ENCODE measurements at regions not wholly inside any gene's neighbourhood (a gene's known extent, or its start where the extent isn't known, plus 50 kb on each side); places are given as distances from the start of the nearest gene placed in this dataset.

GRCh38 chr3:194874206-194874605 lies 188.5 kb downstream of the FAM43A start:
- TF ChIP-seq CTCF (IDR thresholded peaks at IDR 0.05) (no peak), POLR2A (IDR thresholded peaks at IDR 0.05) (no peak), POLR2AphosphoS5 (IDR thresholded peaks at IDR 0.05) (no peak)

Data from prostate gland (tissue), 2 donors.